SK-N-SH (cell line): ENCODE measurements at regions not wholly inside any gene's neighbourhood (a gene's known extent, or its start where the extent isn't known, plus 50 kb on each side); places are given as distances from the start of the nearest gene placed in this dataset.

Source experiments
- ELF1 ChIP-seq: IDR thresholded peaks from 2 replicates; pipeline ENCODE4 v1.4.0; 2012
- EP300 ChIP-seq, 2 experiments: IDR thresholded peaks; 2 replicates each; pipeline versions ENCODE4 v1.4.0 to v1.6.1; 2012; ENCODE audit warnings: borderline replicate concordance in 1 of 2, low read depth in 1 of 2, low read length in 1 of 2
- EZH2phosphoT487 ChIP-seq: fragments of 200-600 bp; sonication (generic); IDR thresholded peaks from 2 replicates; pipeline ENCODE4 v1.6.1; 2017; ENCODE audit warnings: low read depth, mixed run types, mild to moderate bottlenecking, antibody characterized with exemption, moderate library complexity, borderline replicate concordance
- NFIC ChIP-seq: IDR thresholded peaks from 2 replicates; pipeline ENCODE4 v1.4.0; 2012; ENCODE audit warnings: borderline replicate concordance
- TF ChIP-seq, protein P1 (sequence below): IDR thresholded peaks from 2 replicates; pipeline ENCODE4; 2012
- TF ChIP-seq, protein P2 (sequence below): fragments of 200-600 bp; sonication (generic); IDR thresholded peaks from 2 replicates; pipeline ENCODE4 v1.6.1; 2017; ENCODE audit warnings: antibody characterized with exemption, mild to moderate bottlenecking, moderate library complexity
- TF ChIP-seq, protein P3 (sequence below): IDR thresholded peaks from 2 replicates; pipeline ENCODE4 v1.6.1; 2012; ENCODE audit warnings: mild to moderate bottlenecking, low read depth, low read length, moderate library complexity

DNA sequence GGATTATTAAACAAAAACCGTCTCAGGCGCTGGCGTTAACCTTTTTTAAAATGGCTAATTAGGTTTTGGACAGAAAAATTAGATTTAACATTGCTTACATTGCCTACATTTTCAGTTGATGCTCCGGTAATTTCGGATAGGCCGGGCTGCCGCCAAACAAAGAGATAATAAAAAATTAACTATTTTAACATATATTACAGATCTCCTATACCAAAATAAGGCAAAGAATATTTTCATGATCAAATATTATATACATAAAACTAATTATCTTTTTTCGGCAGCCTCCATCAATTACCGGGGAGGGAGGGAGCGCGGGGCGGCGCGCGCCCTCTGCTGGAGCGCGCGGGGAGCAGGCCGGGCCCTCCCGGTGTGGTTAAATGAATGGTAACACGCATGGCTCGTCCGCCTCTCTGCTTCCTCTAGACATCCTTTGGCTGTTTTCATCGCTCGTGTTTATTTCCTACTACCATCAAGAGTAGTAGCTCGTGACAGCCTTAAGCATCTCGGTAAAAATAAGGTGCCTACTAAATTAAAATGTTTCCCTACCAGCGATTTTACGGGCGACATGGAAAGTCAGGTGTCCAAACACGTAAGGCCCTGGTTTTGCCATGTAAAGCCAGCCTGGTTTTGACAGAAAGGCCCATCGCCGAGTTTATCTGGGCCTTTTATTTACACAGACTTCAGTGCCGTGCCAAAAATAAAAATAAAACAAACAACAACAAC, 52.4 kb upstream of the TMEM33 start:
- no peak for TF ChIP-seq EZH2phosphoT487
- TF ChIP-seq EP300 (IDR thresholded peaks at IDR 0.05; ENCODE audit: borderline replicate concordance in 1 of 2, low read depth in 1 of 2, low read length in 1 of 2): peak in 1 of 2 experiments; percentile 38; a peak in 2 of 4 replicates
- TF ChIP-seq, protein P1, sequence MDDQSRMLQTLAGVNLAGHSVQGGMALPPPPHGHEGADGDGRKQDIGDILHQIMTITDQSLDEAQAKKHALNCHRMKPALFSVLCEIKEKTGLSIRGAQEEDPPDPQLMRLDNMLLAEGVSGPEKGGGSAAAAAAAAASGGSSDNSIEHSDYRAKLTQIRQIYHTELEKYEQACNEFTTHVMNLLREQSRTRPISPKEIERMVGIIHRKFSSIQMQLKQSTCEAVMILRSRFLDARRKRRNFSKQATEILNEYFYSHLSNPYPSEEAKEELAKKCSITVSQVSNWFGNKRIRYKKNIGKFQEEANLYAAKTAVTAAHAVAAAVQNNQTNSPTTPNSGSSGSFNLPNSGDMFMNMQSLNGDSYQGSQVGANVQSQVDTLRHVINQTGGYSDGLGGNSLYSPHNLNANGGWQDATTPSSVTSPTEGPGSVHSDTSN: no peak
- TF ChIP-seq, protein P2, sequence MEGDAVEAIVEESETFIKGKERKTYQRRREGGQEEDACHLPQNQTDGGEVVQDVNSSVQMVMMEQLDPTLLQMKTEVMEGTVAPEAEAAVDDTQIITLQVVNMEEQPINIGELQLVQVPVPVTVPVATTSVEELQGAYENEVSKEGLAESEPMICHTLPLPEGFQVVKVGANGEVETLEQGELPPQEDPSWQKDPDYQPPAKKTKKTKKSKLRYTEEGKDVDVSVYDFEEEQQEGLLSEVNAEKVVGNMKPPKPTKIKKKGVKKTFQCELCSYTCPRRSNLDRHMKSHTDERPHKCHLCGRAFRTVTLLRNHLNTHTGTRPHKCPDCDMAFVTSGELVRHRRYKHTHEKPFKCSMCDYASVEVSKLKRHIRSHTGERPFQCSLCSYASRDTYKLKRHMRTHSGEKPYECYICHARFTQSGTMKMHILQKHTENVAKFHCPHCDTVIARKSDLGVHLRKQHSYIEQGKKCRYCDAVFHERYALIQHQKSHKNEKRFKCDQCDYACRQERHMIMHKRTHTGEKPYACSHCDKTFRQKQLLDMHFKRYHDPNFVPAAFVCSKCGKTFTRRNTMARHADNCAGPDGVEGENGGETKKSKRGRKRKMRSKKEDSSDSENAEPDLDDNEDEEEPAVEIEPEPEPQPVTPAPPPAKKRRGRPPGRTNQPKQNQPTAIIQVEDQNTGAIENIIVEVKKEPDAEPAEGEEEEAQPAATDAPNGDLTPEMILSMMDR: peak; percentile 95
- no peak for TF ChIP-seq NFIC
- TF ChIP-seq ELF1: no peak
- TF ChIP-seq, protein P3, sequence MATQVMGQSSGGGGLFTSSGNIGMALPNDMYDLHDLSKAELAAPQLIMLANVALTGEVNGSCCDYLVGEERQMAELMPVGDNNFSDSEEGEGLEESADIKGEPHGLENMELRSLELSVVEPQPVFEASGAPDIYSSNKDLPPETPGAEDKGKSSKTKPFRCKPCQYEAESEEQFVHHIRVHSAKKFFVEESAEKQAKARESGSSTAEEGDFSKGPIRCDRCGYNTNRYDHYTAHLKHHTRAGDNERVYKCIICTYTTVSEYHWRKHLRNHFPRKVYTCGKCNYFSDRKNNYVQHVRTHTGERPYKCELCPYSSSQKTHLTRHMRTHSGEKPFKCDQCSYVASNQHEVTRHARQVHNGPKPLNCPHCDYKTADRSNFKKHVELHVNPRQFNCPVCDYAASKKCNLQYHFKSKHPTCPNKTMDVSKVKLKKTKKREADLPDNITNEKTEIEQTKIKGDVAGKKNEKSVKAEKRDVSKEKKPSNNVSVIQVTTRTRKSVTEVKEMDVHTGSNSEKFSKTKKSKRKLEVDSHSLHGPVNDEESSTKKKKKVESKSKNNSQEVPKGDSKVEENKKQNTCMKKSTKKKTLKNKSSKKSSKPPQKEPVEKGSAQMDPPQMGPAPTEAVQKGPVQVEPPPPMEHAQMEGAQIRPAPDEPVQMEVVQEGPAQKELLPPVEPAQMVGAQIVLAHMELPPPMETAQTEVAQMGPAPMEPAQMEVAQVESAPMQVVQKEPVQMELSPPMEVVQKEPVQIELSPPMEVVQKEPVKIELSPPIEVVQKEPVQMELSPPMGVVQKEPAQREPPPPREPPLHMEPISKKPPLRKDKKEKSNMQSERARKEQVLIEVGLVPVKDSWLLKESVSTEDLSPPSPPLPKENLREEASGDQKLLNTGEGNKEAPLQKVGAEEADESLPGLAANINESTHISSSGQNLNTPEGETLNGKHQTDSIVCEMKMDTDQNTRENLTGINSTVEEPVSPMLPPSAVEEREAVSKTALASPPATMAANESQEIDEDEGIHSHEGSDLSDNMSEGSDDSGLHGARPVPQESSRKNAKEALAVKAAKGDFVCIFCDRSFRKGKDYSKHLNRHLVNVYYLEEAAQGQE: no peak
